Common myeloid progenitor, CD34-positive (primary cell): ENCODE measurements at regions not wholly inside any gene's neighbourhood (a gene's known extent, or its start where the extent isn't known, plus 50 kb on each side); places are given as distances from the start of the nearest gene placed in this dataset.

Experiments used
- CTCF ChIA-PET: fragments of 350-600 bp; sonication (Branson Sonifier 250); formaldehyde crosslinking; loops from one replicate; lab custom pipeline; 2021; ENCODE audit warnings: antibody characterized with exemption; lab: Charles Lee
- POLR2A ChIA-PET: fragments of 350-600 bp; sonication (Branson Sonifier 250); formaldehyde crosslinking; loops from one replicate; lab custom pipeline; 2021; ENCODE audit warnings: antibody characterized with exemption; lab: Charles Lee
- DNase-seq, 3 donors: peaks; one replicate each; pipeline versions ENCODE4 v3.0.0 to v3.0.0-alpha.2; 2013
- H3K27ac ChIP-seq, 2 experiments: 1 replicate in 1 of 2; 2 replicates in 1 of 2; pipeline ENCODE4 v1.7.0; 2013; ENCODE audit warnings: inconsistent platforms in 2 of 2, low read length in 2 of 2, mild to moderate bottlenecking in 2 of 2, low read depth in 1 of 2, moderate library complexity in 1 of 2; ENCODE audit not compliant: severe bottlenecking in 2 of 2, insufficient read depth in 1 of 2, poor library complexity in 1 of 2
- H3K27me3 ChIP-seq, 5 experiments: replicated peaks in 2 of 5; 1 replicate in 3 of 5; 2 replicates in 2 of 5; pipeline versions ENCODE4 v1.6.1 to v1.7.0; 2013; ENCODE audit warnings: low read length in 4 of 5, mild to moderate bottlenecking in 2 of 5, moderate library complexity in 2 of 5, inconsistent platforms in 1 of 5; ENCODE audit not compliant: insufficient read depth in 5 of 5, control insufficient read depth in 4 of 5
- H3K36me3 ChIP-seq, 4 experiments: 1 replicate in 2 of 4; 2 replicates in 2 of 4; pipeline versions ENCODE4 v1.6.1 to v1.7.0; 2013; ENCODE audit warnings: low read length in 3 of 4, control low read depth in 1 of 4, mild to moderate bottlenecking in 1 of 4; ENCODE audit not compliant: control insufficient read depth in 4 of 4, insufficient read depth in 4 of 4
- H3K4me1 ChIP-seq, 4 experiments: 1 replicate in 3 of 4; 2 replicates in 1 of 4; pipeline versions ENCODE4 v1.6.1 to v1.7.1; 2013; ENCODE audit warnings: low read length in 3 of 4, mild to moderate bottlenecking in 3 of 4, control low read depth in 1 of 4, inconsistent platforms in 1 of 4, moderate library complexity in 1 of 4; ENCODE audit not compliant: control insufficient read depth in 4 of 4, insufficient read depth in 4 of 4; ENCODE audit errors: control extremely low read depth in 1 of 4
- H3K4me3 ChIP-seq, 7 experiments: 1 replicate in 4 of 7; 2 replicates in 3 of 7; pipeline versions ENCODE4 v1.5.1 to v1.7.0; 2013; ENCODE audit warnings: mild to moderate bottlenecking in 7 of 7, low read length in 6 of 7, moderate library complexity in 6 of 7, inconsistent platforms in 2 of 7, low read depth in 2 of 7, control low read depth in 1 of 7; ENCODE audit not compliant: insufficient read depth in 4 of 7, control insufficient read depth in 1 of 7; ENCODE audit errors: extremely low read depth in 1 of 7
- H3K9me3 ChIP-seq, 5 experiments: 1 replicate in 4 of 5; 2 replicates in 1 of 5; pipeline versions ENCODE4 v1.6.1 to v1.7.1; 2013; ENCODE audit warnings: low read length in 4 of 5, mild to moderate bottlenecking in 2 of 5, inconsistent platforms in 1 of 5, low read depth in 1 of 5, moderate library complexity in 1 of 5; ENCODE audit not compliant: control insufficient read depth in 4 of 5, insufficient read depth in 2 of 5; ENCODE audit errors: control extremely low read depth in 1 of 5
- WGBS: methylation state at CpG from one replicate; pipeline ENCODE4 v1.1.5; 2013; ENCODE audit not compliant: insufficient coverage; 5-methylcytosine and 5-hydroxymethylcytosine counted together

DNA sequence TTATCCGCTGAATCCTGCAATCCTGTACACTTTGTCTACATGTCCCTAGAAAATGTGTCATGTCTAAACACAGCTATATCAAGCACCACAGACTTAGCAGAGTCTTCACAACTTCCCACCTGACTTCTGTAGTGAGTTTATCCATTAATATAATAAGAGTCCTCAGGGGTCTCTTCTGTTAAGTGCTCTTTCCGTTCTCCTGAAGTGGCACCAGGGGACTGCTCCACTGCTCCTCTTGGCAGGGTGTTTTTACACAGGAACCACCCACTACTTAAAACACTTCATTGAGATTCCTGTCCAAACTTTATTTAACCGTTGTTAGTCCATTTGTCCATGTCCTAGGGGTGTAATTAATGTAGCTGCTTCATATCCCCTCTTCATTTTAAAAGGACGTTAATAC is 1000.4 kb downstream of the STPG2 start:
- no peaks in the 10 kb centered on the region for H3K27me3 ChIP-seq
- peaks cover 0 to 5% (median 0%) of the 10 kb centered on the region in 5 experiments for H3K9me3 ChIP-seq
- no CpG with 5 or more reads among the region's 4 CpGs for WGBS
- DNase-seq, result no peak
- H3K4me1 ChIP-seq, result no peaks in the 10 kb centered on the region
- no peaks in the 10 kb centered on the region for H3K36me3 ChIP-seq
- ChIA-PET POLR2A (no interaction called here), CTCF (no interaction called here)
- H3K27ac ChIP-seq, result no peak overlapping the region
- H3K4me3 ChIP-seq, result no peak overlapping the region

- Histone ChIP-seq H3K36me3 (no peaks in the 10 kb centered on the region), H3K4me1 (no peaks in the 10 kb centered on the region), H3K9me3 (no peaks in the 10 kb centered on the region), H3K4me3 (no peak overlapping the region), H3K27ac (no peak overlapping the region), H3K27me3 (no peaks in the 10 kb centered on the region)
- CTCF ChIA-PET, result no interaction called here
- DNase-seq, result no peak
- POLR2A ChIA-PET, result no interaction called here
- 100% methylated on average over 1 of the region's 1 CpG for WGBS
These were observed 999.1 kb downstream of the STPG2 start for GRCh38 chr4:97144199-97144598.

- no CpG with 5 or more reads among the region's 2 CpGs for WGBS
- CTCF ChIA-PET, result interaction anchor here (1.1 kb wide), 1 partner anchor 1984 kb away, joined by 3 read pairs; no protein-coding TSS in a partner anchor
- Histone ChIP-seq H3K36me3 (no peaks in the 10 kb centered on the region), H3K27me3 (no peaks in the 10 kb centered on the region), H3K4me3 (no peak overlapping the region), H3K4me1 (peaks cover 0 to 4% (median 0%) of the 10 kb centered on the region in 4 experiments), H3K9me3 (no peaks in the 10 kb centered on the region), H3K27ac (no peak overlapping the region)
- no peak for DNase-seq
- POLR2A ChIA-PET, result no interaction called here
These were observed 992.3 kb downstream of the STPG2 start for GRCh38 chr4:97150966-97151365.

GRCh38 chr4:97152149-97152548 is 991.1 kb downstream of the STPG2 start:
- DNase-seq, result no peak
- no peak overlapping the region for H3K27ac ChIP-seq
- ChIA-PET POLR2A (no interaction called here), CTCF (interaction anchor here (1.1 kb wide), 1 partner anchor 1986 kb away, joined by 3 read pairs; no protein-coding TSS in a partner anchor)
- no peaks in the 10 kb centered on the region for H3K36me3 ChIP-seq
- peaks cover 0 to 5% (median 0%) of the 10 kb centered on the region in 4 experiments for H3K4me1 ChIP-seq
- no peak overlapping the region for H3K4me3 ChIP-seq
- no peaks in the 10 kb centered on the region for H3K27me3 ChIP-seq
- no peaks in the 10 kb centered on the region for H3K9me3 ChIP-seq

GRCh38 chr4:97153042-97153441 is 990.2 kb downstream of the STPG2 start:
- Histone ChIP-seq H3K4me1 (peaks cover 0 to 5% (median 0%) of the 10 kb centered on the region in 4 experiments), H3K27me3 (no peaks in the 10 kb centered on the region), H3K9me3 (no peaks in the 10 kb centered on the region), H3K36me3 (no peaks in the 10 kb centered on the region), H3K4me3 (no peak overlapping the region), H3K27ac (no peak overlapping the region)
- CTCF ChIA-PET, result no interaction called here
- peak; percentile 29 to 53 (median 46) for DNase-seq
- POLR2A ChIA-PET, result no interaction called here
- WGBS, result 88% methylated on average over 1 of the region's 1 CpG

- Histone ChIP-seq H3K4me1 (peaks cover 0 to 5% (median 0%) of the 10 kb centered on the region in 4 experiments), H3K36me3 (no peaks in the 10 kb centered on the region), H3K9me3 (peaks cover 0 to 3% (median 0%) of the 10 kb centered on the region in 5 experiments), H3K4me3 (no peak overlapping the region), H3K27ac (no peak overlapping the region), H3K27me3 (no peaks in the 10 kb centered on the region)
- ChIA-PET CTCF (interaction anchor here (1.4 kb wide), 1 partner anchor 10 kb away, joined by 5 read pairs; no protein-coding TSS in a partner anchor), POLR2A (interaction anchor here (0.6 kb wide), 1 partner anchor 261 kb away, joined by 5 read pairs; no protein-coding TSS in a partner anchor)
- WGBS, result 100% methylated on average over 1 of the region's 1 CpG
- no peak for DNase-seq
These were observed 983.7 kb downstream of the STPG2 start for GRCh38 chr4:97159625-97160024.

GRCh38 chr4:97185233-97185632 is 958.0 kb downstream of the STPG2 start:
- DNase-seq, result no peak
- Histone ChIP-seq H3K27ac (no peak overlapping the region), H3K4me1 (no peaks in the 10 kb centered on the region), H3K27me3 (no peaks in the 10 kb centered on the region), H3K4me3 (no peak overlapping the region), H3K36me3 (no peaks in the 10 kb centered on the region), H3K9me3 (no peaks in the 10 kb centered on the region)
- POLR2A ChIA-PET, result no interaction called here
- CTCF ChIA-PET, result no interaction called here
